ENCODE measurements at regions not wholly inside any gene's neighbourhood (a gene's known extent, or its start where the extent isn't known, plus 50 kb on each side); places are given as distances from the start of the nearest gene placed in this dataset.
A peak's percentile ranks its signal among the peaks of the same experiment; 100 is the strongest.

DNA sequence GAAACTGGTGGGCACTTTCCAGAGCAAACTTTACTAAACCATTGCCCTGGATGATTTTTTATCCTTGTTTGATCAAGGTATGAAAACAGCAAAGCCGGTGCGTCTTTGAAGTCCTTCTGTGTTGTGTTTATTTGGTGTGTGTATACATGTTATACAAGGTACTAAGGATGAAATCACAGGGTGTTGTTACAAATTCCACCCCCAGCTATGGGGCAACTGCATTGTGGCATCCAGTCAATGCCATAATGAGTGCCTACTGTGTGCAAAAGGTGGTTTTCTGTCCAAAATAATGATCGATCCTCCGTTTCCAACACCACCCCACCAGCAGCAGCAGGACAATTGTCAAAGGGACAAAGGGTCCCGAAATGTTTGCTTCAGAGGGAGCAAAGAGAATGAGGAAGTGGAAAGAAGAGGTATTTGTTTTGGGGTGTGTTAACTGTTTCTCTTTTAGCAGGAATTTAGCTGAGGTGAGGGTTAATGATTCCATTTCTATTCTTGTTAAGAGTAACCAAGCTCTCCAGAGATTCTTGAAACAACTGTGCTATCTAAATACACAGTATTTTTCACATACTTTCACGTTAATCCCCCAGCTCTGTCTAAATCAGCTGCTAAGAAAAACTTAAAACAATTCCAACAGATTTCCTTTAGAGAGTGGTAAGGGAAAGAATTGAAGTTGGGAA lies 568.7 kb upstream of the KLF4 start:
- Histone ChIP-seq H3K27ac (ENCODE audit: low read depth in 1 of 2, low read length in 1 of 2) (no peak overlapping the region), H3K9ac (ENCODE audit: insufficient read depth in 1 of 2, low read length in 2 of 2) (no peak overlapping the region), H3K9me3 (ENCODE audit: control insufficient read depth in 4 of 4, insufficient read depth in 3 of 4, low read length in 3 of 4) (peaks cover 0 to 2% (median 0%) of the 10 kb centered on the region in 4 donors), H3K27me3 (ENCODE audit: control insufficient read depth in 3 of 3, insufficient read depth in 3 of 3, low read length in 2 of 3) (no peaks in the 10 kb centered on the region), H3K36me3 (ENCODE audit: control insufficient read depth in 4 of 4, insufficient read depth in 4 of 4, low read length in 4 of 4) (no peaks in the 10 kb centered on the region), H3K4me3 (no peak overlapping the region), H3K4me1 (ENCODE audit: control insufficient read depth in 5 of 5, insufficient read depth in 5 of 5, low read length in 5 of 5) (peaks cover 0 to 18% (median 3%) of the 10 kb centered on the region in 5 donors)
- ATAC-seq (ENCODE audit: insufficient read depth, low FRiP score) (no peak), DNase-seq (no peak)
- TF ChIP-seq, protein P1, sequence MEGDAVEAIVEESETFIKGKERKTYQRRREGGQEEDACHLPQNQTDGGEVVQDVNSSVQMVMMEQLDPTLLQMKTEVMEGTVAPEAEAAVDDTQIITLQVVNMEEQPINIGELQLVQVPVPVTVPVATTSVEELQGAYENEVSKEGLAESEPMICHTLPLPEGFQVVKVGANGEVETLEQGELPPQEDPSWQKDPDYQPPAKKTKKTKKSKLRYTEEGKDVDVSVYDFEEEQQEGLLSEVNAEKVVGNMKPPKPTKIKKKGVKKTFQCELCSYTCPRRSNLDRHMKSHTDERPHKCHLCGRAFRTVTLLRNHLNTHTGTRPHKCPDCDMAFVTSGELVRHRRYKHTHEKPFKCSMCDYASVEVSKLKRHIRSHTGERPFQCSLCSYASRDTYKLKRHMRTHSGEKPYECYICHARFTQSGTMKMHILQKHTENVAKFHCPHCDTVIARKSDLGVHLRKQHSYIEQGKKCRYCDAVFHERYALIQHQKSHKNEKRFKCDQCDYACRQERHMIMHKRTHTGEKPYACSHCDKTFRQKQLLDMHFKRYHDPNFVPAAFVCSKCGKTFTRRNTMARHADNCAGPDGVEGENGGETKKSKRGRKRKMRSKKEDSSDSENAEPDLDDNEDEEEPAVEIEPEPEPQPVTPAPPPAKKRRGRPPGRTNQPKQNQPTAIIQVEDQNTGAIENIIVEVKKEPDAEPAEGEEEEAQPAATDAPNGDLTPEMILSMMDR (IDR thresholded peaks at IDR 0.05; ENCODE audit: control extremely low read depth, extremely low read depth), result no peak
- 73 to 76% methylated on average over 6 of the region's 6 CpGs for WGBS, 2 donors

DNA sequence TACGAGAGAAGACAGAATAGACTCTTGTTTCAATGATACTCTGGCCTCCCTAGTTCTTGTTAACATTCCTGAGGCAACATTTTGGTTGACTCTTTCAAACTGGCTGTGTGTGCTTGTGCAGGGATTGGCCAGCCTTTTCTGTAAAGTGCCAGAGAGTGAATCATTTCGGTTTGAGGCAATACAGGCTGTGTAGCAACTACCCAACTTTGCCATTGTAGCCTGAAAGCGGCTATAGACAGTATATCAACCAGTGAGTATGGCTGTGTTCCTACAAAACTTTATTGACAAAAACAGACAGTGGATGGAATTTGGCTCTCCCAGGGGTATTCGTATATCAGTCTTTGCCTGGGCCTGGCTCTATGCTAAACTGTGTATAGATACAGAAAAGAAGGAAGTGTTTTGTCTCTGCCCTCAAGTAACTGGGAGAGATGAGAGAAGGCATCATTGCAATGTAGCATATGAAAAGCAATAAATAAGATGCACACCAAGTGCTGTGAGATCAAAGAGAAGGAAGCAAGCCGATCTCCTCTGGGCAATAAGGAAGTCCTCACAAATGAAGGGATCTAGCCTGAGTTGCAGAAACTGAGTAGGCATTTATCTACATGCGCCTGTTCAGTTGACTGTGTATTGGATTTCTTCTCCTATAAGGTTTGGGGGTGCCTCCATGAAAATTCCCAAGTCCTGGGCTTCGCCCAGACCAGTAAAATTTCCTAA lies 568.0 kb upstream of the KLF4 start:
- Histone ChIP-seq H3K4me3 (no peak overlapping the region), H3K9ac (ENCODE audit: insufficient read depth in 1 of 2, low read length in 2 of 2) (no peak overlapping the region), H3K36me3 (ENCODE audit: control insufficient read depth in 4 of 4, insufficient read depth in 4 of 4, low read length in 4 of 4) (no peaks in the 10 kb centered on the region), H3K4me1 (ENCODE audit: control insufficient read depth in 5 of 5, insufficient read depth in 5 of 5, low read length in 5 of 5) (peaks cover 0 to 25% (median 3%) of the 10 kb centered on the region in 5 donors), H3K27me3 (ENCODE audit: control insufficient read depth in 3 of 3, insufficient read depth in 3 of 3, low read length in 2 of 3) (no peaks in the 10 kb centered on the region), H3K9me3 (ENCODE audit: control insufficient read depth in 4 of 4, insufficient read depth in 3 of 4, low read length in 3 of 4) (peaks cover 0 to 2% (median 0%) of the 10 kb centered on the region in 4 donors), H3K27ac (ENCODE audit: low read depth in 1 of 2, low read length in 1 of 2) (peak overlapping the region in 1 of 2 donors; percentile 21)
- WGBS, 2 donors, result 70 to 74% methylated on average over 7 of the region's 7 CpGs
- DNase-seq, result peak in 1 of 3 donors; percentile 44
- TF ChIP-seq, protein P1 (IDR thresholded peaks at IDR 0.05; ENCODE audit: control extremely low read depth, extremely low read depth), result no peak
- ATAC-seq (ENCODE audit: insufficient read depth, low FRiP score), result peak; percentile 79

DNA sequence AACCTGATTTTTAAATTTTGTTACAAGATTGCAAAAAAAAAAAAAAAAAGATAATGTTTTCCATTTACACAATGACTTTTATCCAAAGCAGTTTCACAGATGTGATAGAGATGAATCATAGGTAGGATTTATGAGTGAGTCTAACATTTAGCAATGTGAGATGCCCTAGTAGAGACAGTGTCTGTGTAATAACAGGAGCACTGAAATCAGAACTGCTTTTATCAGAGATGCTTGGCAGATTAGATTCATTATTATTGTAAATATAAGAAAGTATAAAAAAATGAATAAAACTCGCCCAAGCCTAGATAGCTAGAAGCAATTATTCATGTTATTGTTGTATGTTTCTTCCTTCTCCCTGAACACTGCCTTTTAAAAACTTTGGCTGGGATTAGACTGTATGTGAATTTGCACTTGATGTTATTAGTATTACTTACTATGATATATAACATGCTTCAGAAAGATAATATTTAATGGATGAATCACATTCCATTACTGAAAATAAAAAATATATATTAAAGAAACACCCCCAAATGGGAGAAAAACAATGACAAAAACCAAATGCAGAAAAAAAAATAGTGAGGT lies 567.3 kb upstream of the KLF4 start:
- no peaks in the 10 kb centered on the region for H3K27me3 ChIP-seq (ENCODE audit: control insufficient read depth in 3 of 3, insufficient read depth in 3 of 3, low read length in 2 of 3)
- no peak overlapping the region for H3K9ac ChIP-seq (ENCODE audit: insufficient read depth in 1 of 2, low read length in 2 of 2)
- WGBS, 2 donors, result 69 to 82% methylated on average over 1 of the region's 1 CpG
- TF ChIP-seq, protein P1 (IDR thresholded peaks at IDR 0.05; ENCODE audit: control extremely low read depth, extremely low read depth), result no peak
- DNase-seq (no peak), ATAC-seq (ENCODE audit: insufficient read depth, low FRiP score) (no peak)
- H3K4me1 ChIP-seq (ENCODE audit: control insufficient read depth in 5 of 5, insufficient read depth in 5 of 5, low read length in 5 of 5), result peaks cover 0 to 29% (median 3%) of the 10 kb centered on the region in 5 donors
- no peak overlapping the region for H3K4me3 ChIP-seq
- H3K36me3 ChIP-seq (ENCODE audit: control insufficient read depth in 4 of 4, insufficient read depth in 4 of 4, low read length in 4 of 4), result no peaks in the 10 kb centered on the region
- no peak overlapping the region for H3K27ac ChIP-seq (ENCODE audit: low read depth in 1 of 2, low read length in 1 of 2)
- peaks cover 0 to 2% (median 0%) of the 10 kb centered on the region in 4 donors for H3K9me3 ChIP-seq (ENCODE audit: control insufficient read depth in 4 of 4, insufficient read depth in 3 of 4, low read length in 3 of 4)
